Dendritic cell treated with granulocyte-macrophage colony-stimulating factor and Interleukin-4, amounts not matched to agents 40 ng/mL and 50 ng/mL, for 4 days (primary cell): ENCODE measurements at regions not wholly inside any gene's neighbourhood (a gene's known extent, or its start where the extent isn't known, plus 50 kb on each side); places are given as distances from the start of the nearest gene placed in this dataset.
"Not testable (repeated sequence)": the region's sequence is repeated elsewhere in the genome, so short reads cannot be mapped to it uniquely, and the experiment has no call there.

Experiments
- H3K27ac Mint-ChIP-seq: one replicate; pipeline ENCODE4 v1.8.0; 2022; ENCODE audit warnings: mild to moderate bottlenecking, mixed read lengths
- H3K27me3 Mint-ChIP-seq: one replicate; pipeline ENCODE4 v1.8.0; 2022; ENCODE audit warnings: mild to moderate bottlenecking, mixed read lengths
- H3K36me3 Mint-ChIP-seq: one replicate; pipeline ENCODE4 v1.8.0; 2022; ENCODE audit warnings: low read depth, mixed read lengths
- H3K4me1 Mint-ChIP-seq: one replicate; pipeline ENCODE4 v1.8.0; 2022; ENCODE audit warnings: low read depth, mixed read lengths
- H3K4me3 Mint-ChIP-seq: one replicate; pipeline ENCODE4 v1.8.0; 2022; ENCODE audit warnings: mild to moderate bottlenecking, moderate library complexity, mixed read lengths
- H3K9me3 Mint-ChIP-seq: one replicate; pipeline ENCODE4 v1.8.0; 2022; ENCODE audit warnings: mixed read lengths
- intact Hi-C: fragments of 100-400 bp; cut with micrococcal nuclease; formaldehyde crosslinking; loops from one replicate; pipeline ENCODE4 v1.15.0; 2022

DNA sequence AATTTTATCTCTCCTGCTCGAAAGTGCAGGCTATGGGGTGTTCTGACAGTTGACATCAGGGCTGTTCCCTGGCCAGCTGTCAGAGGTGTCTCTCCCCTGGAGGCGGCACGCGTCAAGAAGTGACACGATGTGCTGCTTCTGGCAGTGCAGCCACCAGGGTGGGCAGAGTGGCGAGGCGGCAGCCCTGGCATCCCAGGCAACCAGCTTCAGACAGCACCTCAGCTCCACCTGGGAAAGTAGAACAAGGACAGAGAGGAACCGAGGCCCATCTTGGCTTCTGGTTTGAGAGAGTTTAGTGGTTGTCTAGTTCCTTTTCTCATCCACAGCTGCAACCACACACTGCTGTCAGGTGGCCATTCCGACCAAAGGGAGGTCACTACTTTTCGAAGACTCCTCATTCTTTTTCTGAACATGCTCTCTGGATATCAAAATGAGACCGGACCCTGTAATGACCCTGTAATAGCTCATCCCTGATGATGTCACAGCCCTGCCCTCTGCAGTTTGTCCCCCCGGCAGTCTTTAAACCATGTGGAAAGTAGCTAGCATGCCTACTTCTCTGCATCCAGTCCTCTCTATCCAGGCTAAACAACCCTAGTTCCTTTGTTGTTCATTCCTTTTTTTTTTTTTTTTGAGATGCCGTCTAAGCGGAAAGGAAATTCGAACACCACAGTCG lies 381.0 kb upstream of the NRP1 start:
- intact Hi-C loops = no loop called here
- Mint-ChIP-seq H3K27me3 (peaks cover 4% of the 10 kb centered on the region), H3K4me1 (peaks cover 9% of the 10 kb centered on the region), H3K36me3 (no peaks in the 10 kb centered on the region), H3K4me3 (no peak overlapping the region), H3K9me3 (no peaks in the 10 kb centered on the region), H3K27ac (no peak overlapping the region)

- no peak overlapping the region for H3K4me3 Mint-ChIP-seq
- intact Hi-C loops = no loop called here
- no peaks in the 10 kb centered on the region for H3K36me3 Mint-ChIP-seq
- H3K27ac Mint-ChIP-seq = no peak overlapping the region
- H3K27me3 Mint-ChIP-seq = peaks cover 11% of the 10 kb centered on the region
- no peaks in the 10 kb centered on the region for H3K9me3 Mint-ChIP-seq
- peaks cover 9% of the 10 kb centered on the region for H3K4me1 Mint-ChIP-seq
These were observed 378.4 kb upstream of the NRP1 start for GRCh38 chr10:33712825-33713224.

- H3K9me3 Mint-ChIP-seq = no peaks in the 10 kb centered on the region
- peaks cover 19% of the 10 kb centered on the region for H3K27me3 Mint-ChIP-seq
- H3K4me1 Mint-ChIP-seq = peaks cover 7% of the 10 kb centered on the region
- intact Hi-C loops = no loop called here
- no peaks in the 10 kb centered on the region for H3K36me3 Mint-ChIP-seq
- no peak overlapping the region for H3K4me3 Mint-ChIP-seq
- no peak overlapping the region for H3K27ac Mint-ChIP-seq
These were observed 375.5 kb upstream of the NRP1 start for GRCh38 chr10:33710006-33710405.

DNA sequence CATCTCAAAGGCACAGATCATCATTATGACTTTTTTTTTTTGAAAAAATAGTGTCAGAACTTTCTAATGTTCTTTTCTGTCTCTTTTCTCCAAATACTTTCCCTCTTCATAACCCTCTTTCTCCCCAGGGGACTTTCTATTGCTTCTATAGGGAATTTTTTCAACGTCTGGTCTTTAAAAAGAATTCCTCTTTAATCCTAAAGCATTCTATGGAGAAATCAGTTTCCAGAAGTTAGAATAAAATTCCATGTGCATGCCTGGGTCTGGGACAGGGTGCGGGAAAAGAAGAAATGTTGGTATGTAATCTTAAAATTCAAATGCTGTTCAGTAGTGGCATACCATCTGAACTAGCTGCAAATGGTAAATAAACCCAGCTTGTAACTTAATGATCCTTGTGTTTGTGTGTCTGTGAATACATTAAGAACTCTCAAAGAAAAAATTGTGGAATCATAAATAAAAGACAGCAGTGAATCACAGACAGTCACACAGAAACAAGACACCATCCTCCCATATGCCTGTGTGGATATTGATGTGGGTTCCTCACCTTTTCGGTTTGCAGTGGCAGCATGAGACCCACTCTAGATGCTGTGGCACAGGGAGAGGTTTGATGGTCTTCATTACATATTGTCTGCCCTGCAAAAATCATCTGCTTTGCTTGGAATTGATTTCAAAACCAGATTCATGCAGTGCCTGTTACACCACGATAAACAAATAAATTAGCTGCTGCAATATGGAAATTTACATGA lies 374.7 kb upstream of the NRP1 start:
- Mint-ChIP-seq H3K4me3 (no peak overlapping the region), H3K9me3 (no peaks in the 10 kb centered on the region), H3K36me3 (no peaks in the 10 kb centered on the region), H3K4me1 (peaks cover 10% of the 10 kb centered on the region), H3K27me3 (peaks cover 19% of the 10 kb centered on the region), H3K27ac (no peak overlapping the region)
- intact Hi-C loops = no loop called here

- Mint-ChIP-seq H3K36me3 (no peaks in the 10 kb centered on the region), H3K27ac (no peak overlapping the region), H3K9me3 (no peaks in the 10 kb centered on the region), H3K4me1 (peaks cover 17% of the 10 kb centered on the region), H3K27me3 (peaks cover 20% of the 10 kb centered on the region), H3K4me3 (no peak overlapping the region)
- intact Hi-C loops = no loop called here
These were observed 374.1 kb upstream of the NRP1 start for GRCh38 chr10:33708561-33708960.

GRCh38 chr10:33706746-33707145 lies 372.3 kb upstream of the NRP1 start:
- peaks cover 24% of the 10 kb centered on the region for H3K27me3 Mint-ChIP-seq
- intact Hi-C loops = no loop called here
- H3K4me1 Mint-ChIP-seq = peaks cover 30% of the 10 kb centered on the region
- no peaks in the 10 kb centered on the region for H3K9me3 Mint-ChIP-seq
- no peaks in the 10 kb centered on the region for H3K36me3 Mint-ChIP-seq
- no peak overlapping the region for H3K27ac Mint-ChIP-seq
- no peak overlapping the region for H3K4me3 Mint-ChIP-seq

- H3K36me3 Mint-ChIP-seq = no peaks in the 10 kb centered on the region
- peaks cover 30% of the 10 kb centered on the region for H3K4me1 Mint-ChIP-seq
- intact Hi-C loops = no loop called here
- no peak overlapping the region for H3K4me3 Mint-ChIP-seq
- H3K27ac Mint-ChIP-seq = no peak overlapping the region
- H3K27me3 Mint-ChIP-seq = peaks cover 24% of the 10 kb centered on the region
- H3K9me3 Mint-ChIP-seq = no peaks in the 10 kb centered on the region
These were observed 371.7 kb upstream of the NRP1 start for GRCh38 chr10:33706191-33706590.

DNA sequence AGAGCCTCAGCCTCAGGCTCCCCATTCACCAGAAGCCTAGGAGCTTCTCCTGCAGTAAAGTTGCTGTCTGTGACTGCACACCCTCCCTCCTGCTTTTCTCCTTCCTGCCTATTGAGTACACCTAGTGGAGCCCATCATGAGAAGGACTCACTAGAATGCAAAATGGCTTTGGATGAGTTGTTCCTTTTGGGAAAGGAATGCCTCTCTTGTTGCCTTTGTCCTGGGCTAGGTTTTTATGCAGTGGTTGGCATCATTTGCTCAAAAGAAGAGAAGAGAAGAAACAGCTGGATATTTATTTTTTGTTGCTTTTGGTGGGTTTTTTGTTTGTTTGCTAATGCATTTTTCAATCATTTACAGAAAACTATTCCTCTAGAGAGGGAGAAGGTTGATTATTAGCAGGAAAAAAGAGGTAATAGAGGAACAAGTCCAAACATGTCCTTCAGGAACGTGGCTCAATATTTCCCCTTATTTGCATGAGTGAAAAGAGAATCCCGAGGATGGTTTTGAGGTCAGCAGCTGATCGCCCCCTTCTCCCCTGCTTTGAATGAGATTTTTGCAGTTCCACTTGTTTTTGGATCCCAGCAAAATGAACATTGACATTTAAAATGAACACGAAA lies 369.9 kb upstream of the NRP1 start:
- Mint-ChIP-seq H3K36me3 (no peaks in the 10 kb centered on the region), H3K9me3 (no peaks in the 10 kb centered on the region), H3K27me3 (peaks cover 20% of the 10 kb centered on the region), H3K27ac (no peak overlapping the region), H3K4me1 (peaks cover 30% of the 10 kb centered on the region), H3K4me3 (no peak overlapping the region)
- intact Hi-C loops = no loop called here

DNA sequence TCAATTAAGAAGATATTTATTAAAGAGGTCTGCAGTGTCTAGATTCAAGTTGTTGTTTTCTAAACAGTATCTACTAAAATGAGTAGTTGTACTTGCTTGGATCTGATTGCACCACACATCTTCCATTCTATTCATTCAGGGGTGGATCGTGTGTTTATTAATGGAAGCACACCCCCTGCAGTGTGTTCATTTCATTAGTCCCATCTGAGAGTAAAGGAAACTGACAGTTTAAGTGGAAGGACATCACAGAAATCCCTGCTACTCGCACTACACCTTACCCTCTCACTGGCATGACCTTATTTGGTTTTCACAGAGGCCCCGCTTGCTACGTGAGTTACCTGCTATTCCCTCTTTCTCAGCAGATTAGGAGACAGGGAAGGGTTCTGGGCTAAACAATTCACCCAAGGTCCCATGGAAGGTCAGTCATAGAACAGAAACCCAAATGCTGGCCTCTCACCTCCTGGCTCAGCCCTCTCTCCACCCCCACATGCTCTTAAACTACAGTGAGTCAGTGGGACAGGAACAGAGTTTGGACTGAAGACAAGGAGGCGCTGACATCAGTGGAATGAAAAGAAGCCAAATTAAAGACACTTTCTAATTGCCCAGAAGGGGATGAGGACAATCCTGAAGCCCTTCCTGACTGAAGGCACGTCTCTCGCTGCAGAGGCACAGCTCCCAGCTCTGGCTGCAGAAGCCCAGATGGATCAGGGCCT lies 369.2 kb upstream of the NRP1 start:
- no peak overlapping the region for H3K27ac Mint-ChIP-seq
- peaks cover 16% of the 10 kb centered on the region for H3K27me3 Mint-ChIP-seq
- no peak overlapping the region for H3K4me3 Mint-ChIP-seq
- H3K36me3 Mint-ChIP-seq = no peaks in the 10 kb centered on the region
- H3K9me3 Mint-ChIP-seq = no peaks in the 10 kb centered on the region
- intact Hi-C loops = no loop called here
- peaks cover 30% of the 10 kb centered on the region for H3K4me1 Mint-ChIP-seq

GRCh38 chr10:33698033-33698432 lies 363.6 kb upstream of the NRP1 start:
- no peaks in the 10 kb centered on the region for H3K36me3 Mint-ChIP-seq
- peaks cover 13% of the 10 kb centered on the region for H3K27me3 Mint-ChIP-seq
- no peak overlapping the region for H3K4me3 Mint-ChIP-seq

DNA sequence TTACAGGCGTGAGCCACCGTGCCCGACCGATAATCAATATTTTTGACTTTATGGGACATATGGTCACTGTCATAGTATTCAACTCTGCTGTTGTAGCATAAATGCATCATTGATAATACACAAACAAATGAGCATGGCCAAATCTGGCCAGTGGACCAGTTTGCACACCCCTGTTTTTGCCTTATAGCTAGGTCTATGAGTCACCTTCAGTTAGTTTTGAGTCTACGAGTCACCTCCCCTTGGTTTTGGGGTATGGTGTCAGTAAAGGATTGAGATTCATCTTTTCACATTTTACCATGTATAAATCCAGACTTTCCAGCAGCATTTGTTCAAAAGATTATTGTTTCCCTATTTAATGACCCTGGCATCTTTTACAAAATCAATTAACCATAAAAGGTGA lies 362.5 kb upstream of the NRP1 start:
- Mint-ChIP-seq H3K4me3 (no peak overlapping the region), H3K27ac (no peak overlapping the region), H3K9me3 (peaks cover 36% of the 10 kb centered on the region), H3K27me3 (peaks cover 10% of the 10 kb centered on the region), H3K36me3 (no peaks in the 10 kb centered on the region), H3K4me1 (no peaks in the 10 kb centered on the region)
- intact Hi-C loops = no loop called here

More at GRCh38 chr10:33698033-33698432, 363.6 kb upstream of the NRP1 start:
- Mint-ChIP-seq H3K27ac (no peak overlapping the region), H3K9me3 (peaks cover 26% of the 10 kb centered on the region), H3K4me1 (peaks cover 8% of the 10 kb centered on the region)
- intact Hi-C loops = no loop called here

- H3K4me3 Mint-ChIP-seq = no peak overlapping the region
- H3K27ac Mint-ChIP-seq = no peak overlapping the region
- intact Hi-C loops = no loop called here
- H3K36me3 Mint-ChIP-seq = peaks cover 11% of the 10 kb centered on the region
- H3K4me1 Mint-ChIP-seq = no peaks in the 10 kb centered on the region
- peaks cover 10% of the 10 kb centered on the region for H3K27me3 Mint-ChIP-seq
- peaks cover 51% of the 10 kb centered on the region for H3K9me3 Mint-ChIP-seq
These were observed 361.1 kb upstream of the NRP1 start for GRCh38 chr10:33695536-33695935.

GRCh38 chr10:33690536-33690935 lies 356.1 kb upstream of the NRP1 start:
- H3K4me1 Mint-ChIP-seq, H3K27ac Mint-ChIP-seq, H3K4me3 Mint-ChIP-seq, intact Hi-C loops: not testable (repeated sequence)
- Mint-ChIP-seq H3K27me3 (peaks cover 11% of the 10 kb centered on the region), H3K9me3 (peaks cover 78% of the 10 kb centered on the region), H3K36me3 (peaks cover 15% of the 10 kb centered on the region)

DNA sequence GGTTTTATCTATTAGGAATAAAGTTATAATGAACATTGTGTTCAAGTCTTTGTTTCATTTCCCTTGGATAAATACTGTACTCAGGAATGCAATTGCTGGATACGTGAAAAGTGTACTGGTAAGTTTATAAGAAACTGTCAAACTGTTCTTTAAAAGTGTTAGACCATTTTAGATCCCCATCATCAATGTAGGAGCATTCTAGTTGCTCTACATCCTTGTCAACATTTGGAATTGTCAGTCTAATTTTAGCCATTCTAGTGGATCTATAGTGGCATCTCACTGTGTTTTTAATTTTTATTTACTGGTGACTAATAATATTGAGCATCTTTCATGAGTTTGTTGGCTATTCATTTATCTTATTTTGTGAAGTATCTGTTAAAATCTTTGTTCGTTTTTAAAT lies 354.0 kb upstream of the NRP1 start:
- peaks cover 7% of the 10 kb centered on the region for H3K27me3 Mint-ChIP-seq
- intact Hi-C loops = no loop called here
- no peak overlapping the region for H3K27ac Mint-ChIP-seq
- no peak overlapping the region for H3K4me3 Mint-ChIP-seq
- peaks cover 57% of the 10 kb centered on the region for H3K9me3 Mint-ChIP-seq
- H3K36me3 Mint-ChIP-seq = peaks cover 15% of the 10 kb centered on the region
- H3K4me1 Mint-ChIP-seq = peaks cover 6% of the 10 kb centered on the region
